Nephron (organoid): ENCODE measurements at regions not wholly inside any gene's neighbourhood (a gene's known extent, or its start where the extent isn't known, plus 50 kb on each side); places are given as distances from the start of the nearest gene placed in this dataset.

Experiments
- H3K27ac Mint-ChIP-seq, 3 experiments: 2 replicates each; pipeline ENCODE4 v1.8.0; 2020; ENCODE audit warnings: mixed read lengths in 3 of 3, mild to moderate bottlenecking in 2 of 3, moderate library complexity in 1 of 3
- H3K27me3 Mint-ChIP-seq: 2 replicates; pipeline ENCODE4 v1.8.0; 2021; ENCODE audit warnings: low read depth, mild to moderate bottlenecking, moderate library complexity, mixed read lengths
- H3K36me3 Mint-ChIP-seq: 2 replicates; pipeline ENCODE4 v1.8.0; 2020; ENCODE audit warnings: low read depth, mixed read lengths
- H3K4me1 Mint-ChIP-seq: 2 replicates; pipeline ENCODE4 v1.8.0; 2020; ENCODE audit warnings: mixed read lengths
- H3K4me3 Mint-ChIP-seq, 3 experiments: 2 replicates each; pipeline ENCODE4 v1.8.0; 2020; ENCODE audit warnings: mild to moderate bottlenecking in 3 of 3, mixed read lengths in 3 of 3, moderate library complexity in 2 of 3
- H3K9me3 Mint-ChIP-seq: 2 replicates; pipeline ENCODE4 v1.8.0; 2020; ENCODE audit warnings: mixed read lengths
- CTCF ChIP-seq, 3 experiments: fragments of 200-600 bp; sonication (generic); IDR thresholded peaks; one replicate each; pipeline ENCODE4 v1.5.0; 2021; ENCODE audit warnings: antibody characterized with exemption in 3 of 3; ENCODE audit not compliant: unreplicated experiment in 3 of 3

- Mint-ChIP-seq H3K36me3 (peaks cover 26% of the 10 kb centered on the region), H3K27ac (no peak overlapping the region), H3K4me1 (no peaks in the 10 kb centered on the region), H3K9me3 (peaks cover 35% of the 10 kb centered on the region), H3K27me3 (peaks cover 4% of the 10 kb centered on the region), H3K4me3 (no peak overlapping the region)
- no peak for TF ChIP-seq CTCF (IDR thresholded peaks at IDR 0.05; ENCODE audit: unreplicated experiment in 3 of 3)
Measured at GRCh38 chr9:25505644-25506043, 172.6 kb downstream of the TUSC1 start.

GRCh38 chr9:25481372-25481771, 196.9 kb downstream of the TUSC1 start:
- Mint-ChIP-seq H3K36me3 (no peaks in the 10 kb centered on the region), H3K9me3 (no peaks in the 10 kb centered on the region), H3K27ac (no peak overlapping the region), H3K4me1 (no peaks in the 10 kb centered on the region), H3K27me3 (no peaks in the 10 kb centered on the region), H3K4me3 (no peak overlapping the region)
- TF ChIP-seq CTCF (IDR thresholded peaks at IDR 0.05; ENCODE audit: unreplicated experiment in 3 of 3): no peak

- no peaks in the 10 kb centered on the region for H3K4me1 Mint-ChIP-seq
- no peaks in the 10 kb centered on the region for H3K27me3 Mint-ChIP-seq
- H3K36me3 Mint-ChIP-seq: no peaks in the 10 kb centered on the region
- H3K4me3 Mint-ChIP-seq: no peak overlapping the region
- no peak overlapping the region for H3K27ac Mint-ChIP-seq
- no peaks in the 10 kb centered on the region for H3K9me3 Mint-ChIP-seq
- TF ChIP-seq CTCF (IDR thresholded peaks at IDR 0.05; ENCODE audit: unreplicated experiment in 3 of 3): no peak
Measured at GRCh38 chr9:25480696-25481095, 197.5 kb downstream of the TUSC1 start.

- Mint-ChIP-seq H3K4me3 (no peak overlapping the region), H3K27me3 (no peaks in the 10 kb centered on the region), H3K27ac (no peak overlapping the region), H3K36me3 (peaks cover 51% of the 10 kb centered on the region), H3K4me1 (no peaks in the 10 kb centered on the region), H3K9me3 (peaks cover 41% of the 10 kb centered on the region)
- TF ChIP-seq CTCF (IDR thresholded peaks at IDR 0.05; ENCODE audit: unreplicated experiment in 3 of 3): no peak
Measured at GRCh38 chr9:25472681-25473080, 205.6 kb downstream of the TUSC1 start.

GRCh38 chr9:25472085-25472607, 206.1 kb downstream of the TUSC1 start:
- H3K27ac Mint-ChIP-seq: no peak overlapping the region
- no peaks in the 10 kb centered on the region for H3K4me1 Mint-ChIP-seq
- peaks cover 51% of the 10 kb centered on the region for H3K36me3 Mint-ChIP-seq
- H3K4me3 Mint-ChIP-seq: no peak overlapping the region
- no peaks in the 10 kb centered on the region for H3K27me3 Mint-ChIP-seq
- TF ChIP-seq CTCF (IDR thresholded peaks at IDR 0.05; ENCODE audit: unreplicated experiment in 3 of 3): no peak
- peaks cover 42% of the 10 kb centered on the region for H3K9me3 Mint-ChIP-seq

GRCh38 chr9:25461416-25461815, 216.8 kb downstream of the TUSC1 start:
- TF ChIP-seq CTCF (IDR thresholded peaks at IDR 0.05; ENCODE audit: unreplicated experiment in 3 of 3): no peak
- Mint-ChIP-seq H3K36me3 (no peaks in the 10 kb centered on the region), H3K9me3 (peaks cover under 1% of the 10 kb centered on the region), H3K4me1 (no peaks in the 10 kb centered on the region), H3K4me3 (no peak overlapping the region), H3K27me3 (no peaks in the 10 kb centered on the region), H3K27ac (no peak overlapping the region)
